ENCODE measurements at regions not wholly inside any gene's neighbourhood (a gene's known extent, or its start where the extent isn't known, plus 50 kb on each side); places are given as distances from the start of the nearest gene placed in this dataset.

DNA sequence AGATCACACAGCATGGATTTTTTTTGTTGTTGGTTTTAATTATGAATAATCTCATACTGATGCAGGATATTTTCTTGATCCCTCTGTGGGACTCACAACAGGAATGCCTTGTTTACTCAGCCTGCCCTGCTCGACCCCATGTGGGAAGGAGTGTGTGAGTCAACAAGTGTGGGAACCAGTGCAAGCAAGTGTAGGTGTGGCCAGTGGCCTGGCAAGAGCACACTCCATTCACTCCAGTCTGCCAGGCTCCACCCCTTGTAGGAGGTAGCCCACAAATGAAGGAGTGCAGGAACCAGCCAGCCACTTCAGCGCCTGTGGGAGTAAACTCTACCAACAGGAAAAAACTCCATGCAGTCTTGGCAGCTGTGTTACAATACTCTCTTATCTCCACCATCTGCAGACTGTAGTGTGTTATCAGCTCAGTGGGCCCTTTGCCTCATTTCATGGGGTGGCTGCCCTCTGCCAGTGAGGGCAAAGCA, 393.6 kb downstream of the OTOL1 start:
- no peaks in the 10 kb centered on the region for H3K36me3 Mint-ChIP-seq (ENCODE audit: low read depth, unreplicated experiment)
- TF ChIP-seq, protein P1, sequence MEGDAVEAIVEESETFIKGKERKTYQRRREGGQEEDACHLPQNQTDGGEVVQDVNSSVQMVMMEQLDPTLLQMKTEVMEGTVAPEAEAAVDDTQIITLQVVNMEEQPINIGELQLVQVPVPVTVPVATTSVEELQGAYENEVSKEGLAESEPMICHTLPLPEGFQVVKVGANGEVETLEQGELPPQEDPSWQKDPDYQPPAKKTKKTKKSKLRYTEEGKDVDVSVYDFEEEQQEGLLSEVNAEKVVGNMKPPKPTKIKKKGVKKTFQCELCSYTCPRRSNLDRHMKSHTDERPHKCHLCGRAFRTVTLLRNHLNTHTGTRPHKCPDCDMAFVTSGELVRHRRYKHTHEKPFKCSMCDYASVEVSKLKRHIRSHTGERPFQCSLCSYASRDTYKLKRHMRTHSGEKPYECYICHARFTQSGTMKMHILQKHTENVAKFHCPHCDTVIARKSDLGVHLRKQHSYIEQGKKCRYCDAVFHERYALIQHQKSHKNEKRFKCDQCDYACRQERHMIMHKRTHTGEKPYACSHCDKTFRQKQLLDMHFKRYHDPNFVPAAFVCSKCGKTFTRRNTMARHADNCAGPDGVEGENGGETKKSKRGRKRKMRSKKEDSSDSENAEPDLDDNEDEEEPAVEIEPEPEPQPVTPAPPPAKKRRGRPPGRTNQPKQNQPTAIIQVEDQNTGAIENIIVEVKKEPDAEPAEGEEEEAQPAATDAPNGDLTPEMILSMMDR (IDR thresholded peaks at IDR 0.05; ENCODE audit: unreplicated experiment) = no peak
- H3K27me3 Mint-ChIP-seq (ENCODE audit: unreplicated experiment) = no peaks in the 10 kb centered on the region
- H3K4me1 Mint-ChIP-seq (ENCODE audit: unreplicated experiment) = no peaks in the 10 kb centered on the region
- H3K9me3 Mint-ChIP-seq (ENCODE audit: unreplicated experiment) = no peaks in the 10 kb centered on the region
- DNase-seq (ENCODE audit: low spot score) = no peak
- no peak overlapping the region for H3K4me3 Mint-ChIP-seq (ENCODE audit: unreplicated experiment)
- no peak overlapping the region for H3K27ac Mint-ChIP-seq (ENCODE audit: unreplicated experiment)

DNA sequence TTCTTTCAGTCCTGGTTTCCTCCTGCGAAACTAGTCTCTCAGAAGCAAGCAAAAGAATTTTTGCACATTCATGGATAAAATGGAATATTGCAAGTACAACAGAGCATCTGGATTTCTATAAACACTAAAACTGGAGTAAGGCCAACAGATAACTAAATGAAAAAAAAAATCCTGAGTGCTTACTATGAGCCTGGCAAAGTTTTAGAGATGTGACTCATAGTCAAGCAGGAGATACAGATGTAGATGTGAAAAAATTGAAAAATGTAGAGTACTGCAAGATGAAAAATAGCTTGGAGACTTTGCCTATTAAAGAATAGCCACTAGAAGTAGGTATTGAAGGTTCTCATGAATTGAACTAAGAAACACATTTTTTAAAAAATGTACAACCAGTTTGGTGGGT, 397.4 kb downstream of the OTOL1 start:
- TF ChIP-seq, protein P1 (IDR thresholded peaks at IDR 0.05; ENCODE audit: unreplicated experiment) = no peak
- H3K36me3 Mint-ChIP-seq (ENCODE audit: low read depth, unreplicated experiment) = no peaks in the 10 kb centered on the region
- H3K27me3 Mint-ChIP-seq (ENCODE audit: unreplicated experiment) = no peaks in the 10 kb centered on the region
- H3K27ac Mint-ChIP-seq (ENCODE audit: unreplicated experiment) = no peak overlapping the region
- H3K4me3 Mint-ChIP-seq (ENCODE audit: unreplicated experiment) = no peak overlapping the region
- no peak for DNase-seq (ENCODE audit: low spot score)
- H3K9me3 Mint-ChIP-seq (ENCODE audit: unreplicated experiment) = no peaks in the 10 kb centered on the region
- no peaks in the 10 kb centered on the region for H3K4me1 Mint-ChIP-seq (ENCODE audit: unreplicated experiment)

DNA sequence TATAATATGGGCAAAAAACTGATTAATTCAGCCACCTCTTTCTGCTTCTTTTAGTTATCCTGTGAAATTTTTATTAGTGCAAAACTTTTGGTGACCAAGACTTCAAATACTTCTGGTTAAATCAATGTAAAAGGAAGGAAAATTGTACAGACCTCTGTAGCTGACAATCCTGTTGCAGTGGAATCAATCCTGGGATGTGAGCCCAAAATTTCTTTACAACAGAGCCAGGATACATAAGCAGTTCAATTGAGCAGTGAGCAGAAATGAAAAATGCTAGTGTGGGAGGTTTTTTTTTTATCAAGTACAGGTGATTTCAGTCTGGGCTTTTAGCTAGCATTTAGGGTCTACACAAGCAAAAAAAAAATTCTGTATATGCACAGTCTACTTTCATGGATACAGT, 398.0 kb downstream of the OTOL1 start:
- H3K27me3 Mint-ChIP-seq (ENCODE audit: unreplicated experiment) = no peaks in the 10 kb centered on the region
- TF ChIP-seq, protein P1 (IDR thresholded peaks at IDR 0.05; ENCODE audit: unreplicated experiment) = no peak
- no peak overlapping the region for H3K4me3 Mint-ChIP-seq (ENCODE audit: unreplicated experiment)
- no peaks in the 10 kb centered on the region for H3K36me3 Mint-ChIP-seq (ENCODE audit: low read depth, unreplicated experiment)
- no peaks in the 10 kb centered on the region for H3K4me1 Mint-ChIP-seq (ENCODE audit: unreplicated experiment)
- no peak overlapping the region for H3K27ac Mint-ChIP-seq (ENCODE audit: unreplicated experiment)
- H3K9me3 Mint-ChIP-seq (ENCODE audit: unreplicated experiment) = no peaks in the 10 kb centered on the region
- DNase-seq (ENCODE audit: low spot score) = no peak

DNA sequence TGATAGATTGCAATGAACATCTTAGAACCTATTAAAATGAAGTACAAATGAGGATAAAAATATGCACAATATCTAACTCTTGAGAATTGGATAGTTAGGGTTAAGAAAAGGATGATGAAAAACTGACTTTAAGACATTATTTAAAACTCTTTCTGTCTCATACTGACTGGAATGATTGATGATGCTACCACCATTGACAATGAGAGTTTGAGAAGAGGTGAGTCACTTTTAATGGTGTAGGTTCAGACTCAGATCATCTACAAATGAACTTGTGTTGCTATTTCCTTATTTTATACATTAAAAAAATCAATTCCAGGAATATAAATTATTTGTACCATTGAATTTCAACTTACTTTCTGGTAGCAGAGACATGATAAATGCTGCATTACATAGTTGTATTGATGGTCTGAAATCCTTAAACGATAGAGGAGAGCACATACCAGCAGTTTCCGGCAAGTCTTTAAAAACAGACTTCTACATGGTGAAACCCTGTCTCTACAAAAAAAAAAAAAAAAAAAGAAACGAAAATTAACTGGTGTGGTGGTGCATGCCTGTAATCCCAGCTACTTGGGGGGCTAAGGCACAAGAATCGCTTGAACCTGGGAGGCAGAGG, 409.0 kb downstream of the OTOL1 start:
- no peaks in the 10 kb centered on the region for H3K27me3 Mint-ChIP-seq (ENCODE audit: unreplicated experiment)
- no peak overlapping the region for H3K4me3 Mint-ChIP-seq (ENCODE audit: unreplicated experiment)
- TF ChIP-seq, protein P1 (IDR thresholded peaks at IDR 0.05; ENCODE audit: unreplicated experiment) = no peak
- H3K36me3 Mint-ChIP-seq (ENCODE audit: low read depth, unreplicated experiment) = no peaks in the 10 kb centered on the region
- no peaks in the 10 kb centered on the region for H3K9me3 Mint-ChIP-seq (ENCODE audit: unreplicated experiment)
- no peaks in the 10 kb centered on the region for H3K4me1 Mint-ChIP-seq (ENCODE audit: unreplicated experiment)
- H3K27ac Mint-ChIP-seq (ENCODE audit: unreplicated experiment) = no peak overlapping the region
- DNase-seq (ENCODE audit: low spot score) = no peak

DNA sequence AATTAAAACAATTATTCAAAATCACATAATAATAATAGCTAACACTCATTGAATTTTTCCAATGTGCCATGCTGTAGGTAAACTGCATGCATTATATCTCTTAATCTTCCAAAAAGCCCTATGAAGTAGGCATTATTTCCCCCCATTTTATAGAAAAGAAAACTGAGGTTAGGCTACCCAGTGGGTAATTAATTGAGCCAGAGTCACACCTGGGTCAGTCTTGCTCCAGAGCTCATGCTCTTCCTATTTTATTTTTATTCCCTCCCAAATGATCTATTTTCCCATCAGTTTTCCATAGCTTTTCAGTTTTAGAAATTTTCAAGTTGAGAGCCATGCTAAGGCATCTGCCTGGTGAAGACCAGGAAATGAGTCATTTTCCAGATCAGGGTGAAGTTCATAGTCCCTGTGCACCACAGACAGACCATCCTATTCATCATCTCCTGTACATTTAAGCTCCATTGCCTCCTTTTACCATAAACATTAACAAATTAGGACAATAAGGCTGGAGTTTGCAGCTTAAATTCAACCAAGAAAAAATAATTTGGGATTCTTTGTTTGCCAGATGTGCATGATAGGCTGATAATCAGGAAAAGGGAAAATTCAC, 417.3 kb downstream of the OTOL1 start:
- Mint-ChIP-seq H3K27ac (ENCODE audit: unreplicated experiment) (no peak overlapping the region), H3K4me3 (ENCODE audit: unreplicated experiment) (no peak overlapping the region), H3K4me1 (ENCODE audit: unreplicated experiment) (no peaks in the 10 kb centered on the region), H3K36me3 (ENCODE audit: low read depth, unreplicated experiment) (no peaks in the 10 kb centered on the region), H3K27me3 (ENCODE audit: unreplicated experiment) (no peaks in the 10 kb centered on the region), H3K9me3 (ENCODE audit: unreplicated experiment) (no peaks in the 10 kb centered on the region)
- no peak for DNase-seq (ENCODE audit: low spot score)
- TF ChIP-seq, protein P1 (IDR thresholded peaks at IDR 0.05; ENCODE audit: unreplicated experiment) = no peak
